Activated T-cell treated with anti-CD3 and anti-CD28 coated beads, Interleukin-2, amount 50 U/mL, for 48 hours (primary cell): ENCODE measurements at regions not wholly inside any gene's neighbourhood (a gene's known extent, or its start where the extent isn't known, plus 50 kb on each side); places are given as distances from the start of the nearest gene placed in this dataset.
A peak's percentile ranks its signal among the peaks of the same experiment; 100 is the strongest.

Source experiments
- DNase-seq, 2 experiments: peaks; one replicate each; pipeline ENCODE4 v3.0.0-alpha.2; 2020

GRCh38 chr3:187958432-187959003 lies 195.4 kb upstream of the LPP start:
- DNase-seq, result peak; percentile 57

- no peak for DNase-seq
These were observed 193.1 kb upstream of the LPP start for GRCh38 chr3:187960820-187961219.

GRCh38 chr3:187961366-187961765 lies 192.6 kb upstream of the LPP start:
- DNase-seq, result no peak

- no peak for DNase-seq
These were observed 190.8 kb upstream of the LPP start for GRCh38 chr3:187963003-187963676.

GRCh38 chr3:187963677-187964385 lies 190.1 kb upstream of the LPP start:
- no peak for DNase-seq

GRCh38 chr3:187964760-187965159 lies 189.2 kb upstream of the LPP start:
- no peak for DNase-seq

- DNase-seq, result no peak
These were observed 187.9 kb upstream of the LPP start for GRCh38 chr3:187966096-187966495.

GRCh38 chr3:187966636-187967406 lies 187.1 kb upstream of the LPP start:
- no peak for DNase-seq

GRCh38 chr3:187967993-187968392 lies 186.0 kb upstream of the LPP start:
- no peak for DNase-seq

- DNase-seq, result no peak
These were observed 184.9 kb upstream of the LPP start for GRCh38 chr3:187968883-187969580.

GRCh38 chr3:187969581-187969950 lies 184.4 kb upstream of the LPP start:
- no peak for DNase-seq

GRCh38 chr3:187970106-187970505 lies 183.9 kb upstream of the LPP start:
- no peak for DNase-seq

- no peak for DNase-seq
These were observed 182.3 kb upstream of the LPP start for GRCh38 chr3:187971629-187972028.

GRCh38 chr3:187972454-187972853 lies 181.5 kb upstream of the LPP start:
- no peak for DNase-seq

- DNase-seq, result peak; percentile 47 to 54
These were observed 179.7 kb upstream of the LPP start for GRCh38 chr3:187973977-187974870.

- DNase-seq, result no peak
These were observed 179.1 kb upstream of the LPP start for GRCh38 chr3:187974871-187975271.

GRCh38 chr3:187975561-187976364 lies 178.2 kb upstream of the LPP start:
- peak; percentile 68 to 72 for DNase-seq

- no peak for DNase-seq
These were observed 177.5 kb upstream of the LPP start for GRCh38 chr3:187976365-187976900.

- DNase-seq, result no peak
These were observed 176.3 kb upstream of the LPP start for GRCh38 chr3:187977659-187978058.

- no peak for DNase-seq
These were observed 175.4 kb upstream of the LPP start for GRCh38 chr3:187978433-187979011.
